ENCODE measurements at regions not wholly inside any gene's neighbourhood (a gene's known extent, or its start where the extent isn't known, plus 50 kb on each side); places are given as distances from the start of the nearest gene placed in this dataset.

DNA sequence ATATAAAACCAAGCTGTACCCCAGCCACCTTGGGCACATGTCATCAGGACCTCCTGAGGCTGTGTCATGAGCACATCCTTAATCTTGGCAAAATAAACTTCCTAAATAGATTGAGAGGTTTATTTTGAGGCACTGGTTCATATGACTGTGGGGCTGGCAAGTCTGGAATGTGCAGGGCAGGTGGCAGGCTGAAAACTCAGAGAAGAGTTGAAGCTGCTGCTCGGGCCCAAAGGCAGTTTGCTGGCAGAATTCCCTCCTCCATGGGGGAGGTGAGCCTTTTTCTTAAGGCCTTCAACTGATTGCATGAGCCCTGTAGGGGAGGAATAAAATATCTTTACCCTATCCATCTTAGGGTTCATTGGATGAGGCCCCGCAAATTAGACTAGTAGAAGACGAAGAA is 72.2 kb upstream of the CDK20 start:
- Histone ChIP-seq H3K4me1 (ENCODE audit: control insufficient read depth, low read depth, low read length) (no peaks in the 10 kb centered on the region), H3K36me3 (ENCODE audit: control insufficient read depth, insufficient read depth, low read length) (no peaks in the 10 kb centered on the region), H2BK15ac (replicated peaks; ENCODE audit: low read depth) (no peak overlapping the region), H3K4me2 (ENCODE audit: low read length) (no peak overlapping the region), H4K5ac (ENCODE audit: low read length) (no peak overlapping the region), H3K4me3 (ENCODE audit: low read length) (no peak overlapping the region), H3K9ac (ENCODE audit: low read length) (no peak overlapping the region), H4K8ac (ENCODE audit: low read depth, low read length) (no peak overlapping the region), H3K4ac (ENCODE audit: low read depth, low read length) (no peak overlapping the region), H2BK120ac (ENCODE audit: low read depth, low read length) (no peak overlapping the region), H2BK5ac (ENCODE audit: low read length) (no peak overlapping the region), H3K23ac (ENCODE audit: low read length) (no peak overlapping the region), H3K79me2 (ENCODE audit: control insufficient read depth, insufficient read depth, low read length) (no peaks in the 10 kb centered on the region), H3K27ac (ENCODE audit: low read depth, low read length) (no peak overlapping the region), H3K18ac (ENCODE audit: low read length) (no peak overlapping the region), H2AK5ac (ENCODE audit: low read length) (no peak overlapping the region), H3K27me3 (ENCODE audit: insufficient read depth, low read length, poor library complexity) (no peaks in the 10 kb centered on the region), H3K79me1 (ENCODE audit: low read length) (no peaks in the 10 kb centered on the region), H3K56ac (ENCODE audit: low read length) (no peak overlapping the region)
- DNase-seq = no peak
- no CpG with 5 or more reads among the region's 3 CpGs for WGBS (ENCODE audit: extremely low coverage, insufficient coverage, low lambda C conversion rate)

DNA sequence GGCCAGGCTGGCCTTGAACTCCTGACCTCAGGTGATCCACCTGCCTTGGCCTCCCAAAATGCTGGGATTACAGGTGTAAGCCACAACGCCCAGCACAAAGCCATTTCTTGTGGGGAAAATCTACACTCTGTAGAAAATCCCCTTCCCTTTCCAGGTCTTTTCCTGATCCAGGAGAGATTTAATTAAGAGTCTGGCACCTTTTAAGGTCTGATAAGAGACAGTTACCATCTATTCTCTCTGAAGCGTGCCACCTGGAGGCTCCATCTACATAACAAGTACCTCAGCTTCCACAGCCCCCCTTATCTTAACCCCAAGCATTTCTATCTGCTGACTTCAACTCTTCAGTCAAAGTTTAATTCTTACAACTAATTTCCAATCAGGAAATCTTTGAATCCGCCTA is 71.4 kb upstream of the CDK20 start:
- no peak overlapping the region for H3K4ac ChIP-seq (ENCODE audit: low read depth, low read length)
- no peaks in the 10 kb centered on the region for H3K79me1 ChIP-seq (ENCODE audit: low read length)
- no peak overlapping the region for H2BK15ac ChIP-seq (replicated peaks; ENCODE audit: low read depth)
- H3K18ac ChIP-seq (ENCODE audit: low read length) = no peak overlapping the region
- no CpG with 5 or more reads among the region's 3 CpGs for WGBS (ENCODE audit: extremely low coverage, insufficient coverage, low lambda C conversion rate)
- no peaks in the 10 kb centered on the region for H3K36me3 ChIP-seq (ENCODE audit: control insufficient read depth, insufficient read depth, low read length)
- no peak overlapping the region for H3K4me3 ChIP-seq (ENCODE audit: low read length)
- no peak overlapping the region for H3K4me2 ChIP-seq (ENCODE audit: low read length)
- peak; percentile 84 for DNase-seq
- no peak overlapping the region for H3K23ac ChIP-seq (ENCODE audit: low read length)
- no peaks in the 10 kb centered on the region for H3K27me3 ChIP-seq (ENCODE audit: insufficient read depth, low read length, poor library complexity)
- H3K9ac ChIP-seq (ENCODE audit: low read length) = no peak overlapping the region
- no peak overlapping the region for H4K5ac ChIP-seq (ENCODE audit: low read length)
- no peak overlapping the region for H2BK5ac ChIP-seq (ENCODE audit: low read length)
- H4K8ac ChIP-seq (ENCODE audit: low read depth, low read length) = no peak overlapping the region
- no peak overlapping the region for H3K27ac ChIP-seq (ENCODE audit: low read depth, low read length)
- no peak overlapping the region for H2BK120ac ChIP-seq (ENCODE audit: low read depth, low read length)
- no peak overlapping the region for H2AK5ac ChIP-seq (ENCODE audit: low read length)
- H3K56ac ChIP-seq (ENCODE audit: low read length) = no peak overlapping the region
- no peaks in the 10 kb centered on the region for H3K4me1 ChIP-seq (ENCODE audit: control insufficient read depth, low read depth, low read length)
- H3K79me2 ChIP-seq (ENCODE audit: control insufficient read depth, insufficient read depth, low read length) = no peaks in the 10 kb centered on the region

DNA sequence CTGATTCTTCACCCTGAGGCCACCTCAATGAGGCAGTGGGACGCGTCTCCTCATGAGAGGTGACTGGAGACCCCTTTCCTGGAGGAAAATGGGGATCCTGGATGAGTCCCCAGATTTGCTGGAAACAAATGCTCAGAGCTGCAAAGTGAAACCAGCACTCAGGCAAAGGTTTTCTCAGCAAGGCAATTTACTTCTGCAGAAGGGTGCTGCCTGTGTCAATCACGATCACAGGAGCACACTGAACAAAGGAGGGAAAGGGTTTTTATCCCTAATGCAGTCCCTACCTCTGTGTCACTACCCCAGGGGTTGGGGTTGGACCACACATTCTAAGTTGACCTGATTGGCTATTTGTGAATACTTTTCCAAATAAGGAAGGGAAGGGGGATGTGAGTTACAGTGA is 69.9 kb upstream of the CDK20 start:
- no peak overlapping the region for H3K9ac ChIP-seq (ENCODE audit: low read length)
- H3K23ac ChIP-seq (ENCODE audit: low read length) = no peak overlapping the region
- no peaks in the 10 kb centered on the region for H3K4me1 ChIP-seq (ENCODE audit: control insufficient read depth, low read depth, low read length)
- no peak overlapping the region for H3K18ac ChIP-seq (ENCODE audit: low read length)
- no CpG with 5 or more reads among the region's 3 CpGs for WGBS (ENCODE audit: extremely low coverage, insufficient coverage, low lambda C conversion rate)
- peak overlapping the region; percentile 12 for H3K4me3 ChIP-seq (ENCODE audit: low read length)
- H3K4me2 ChIP-seq (ENCODE audit: low read length) = no peak overlapping the region
- no peak overlapping the region for H2BK120ac ChIP-seq (ENCODE audit: low read depth, low read length)
- H3K4ac ChIP-seq (ENCODE audit: low read depth, low read length) = no peak overlapping the region
- no peak overlapping the region for H3K27ac ChIP-seq (ENCODE audit: low read depth, low read length)
- H3K79me1 ChIP-seq (ENCODE audit: low read length) = no peaks in the 10 kb centered on the region
- no peak overlapping the region for H2BK5ac ChIP-seq (ENCODE audit: low read length)
- no peak overlapping the region for H4K8ac ChIP-seq (ENCODE audit: low read depth, low read length)
- no peak overlapping the region for H3K56ac ChIP-seq (ENCODE audit: low read length)
- H2BK15ac ChIP-seq (replicated peaks; ENCODE audit: low read depth) = no peak overlapping the region
- peak; percentile 16 for DNase-seq
- no peak overlapping the region for H4K5ac ChIP-seq (ENCODE audit: low read length)
- H2AK5ac ChIP-seq (ENCODE audit: low read length) = no peak overlapping the region
- no peaks in the 10 kb centered on the region for H3K36me3 ChIP-seq (ENCODE audit: control insufficient read depth, insufficient read depth, low read length)
- no peaks in the 10 kb centered on the region for H3K79me2 ChIP-seq (ENCODE audit: control insufficient read depth, insufficient read depth, low read length)
- no peaks in the 10 kb centered on the region for H3K27me3 ChIP-seq (ENCODE audit: insufficient read depth, low read length, poor library complexity)

DNA sequence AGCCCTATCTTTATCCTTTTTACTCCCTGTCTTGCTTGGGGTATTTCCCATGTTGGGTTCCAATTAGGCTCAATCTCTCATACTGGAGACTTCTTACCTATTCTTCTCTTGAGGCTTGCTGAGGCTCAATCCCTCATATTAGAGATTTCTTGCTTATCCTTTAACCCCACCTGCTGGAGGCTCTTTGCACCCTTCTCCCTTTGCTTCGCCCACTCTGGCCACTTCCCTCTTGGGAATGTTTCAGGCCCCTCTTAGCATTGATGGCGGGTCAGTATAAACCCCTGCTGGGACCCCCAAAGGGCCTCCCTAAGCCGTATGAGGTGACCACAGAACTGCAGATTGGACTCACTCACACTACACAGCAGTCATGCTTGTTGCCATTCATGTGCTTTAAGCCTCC is 69.3 kb upstream of the CDK20 start:
- Histone ChIP-seq H4K8ac (ENCODE audit: low read depth, low read length) (no peak overlapping the region), H2BK120ac (ENCODE audit: low read depth, low read length) (no peak overlapping the region), H2BK5ac (ENCODE audit: low read length) (no peak overlapping the region), H3K23ac (ENCODE audit: low read length) (no peak overlapping the region), H3K36me3 (ENCODE audit: control insufficient read depth, insufficient read depth, low read length) (no peaks in the 10 kb centered on the region), H3K27ac (ENCODE audit: low read depth, low read length) (no peak overlapping the region), H3K79me2 (ENCODE audit: control insufficient read depth, insufficient read depth, low read length) (no peaks in the 10 kb centered on the region), H2AK5ac (ENCODE audit: low read length) (no peak overlapping the region), H3K79me1 (ENCODE audit: low read length) (no peaks in the 10 kb centered on the region), H3K18ac (ENCODE audit: low read length) (no peak overlapping the region), H4K5ac (ENCODE audit: low read length) (no peak overlapping the region), H3K4ac (ENCODE audit: low read depth, low read length) (no peak overlapping the region), H3K4me3 (ENCODE audit: low read length) (peak overlapping the region; percentile 12), H3K9ac (ENCODE audit: low read length) (no peak overlapping the region), H2BK15ac (replicated peaks; ENCODE audit: low read depth) (no peak overlapping the region), H3K4me2 (ENCODE audit: low read length) (no peak overlapping the region), H3K56ac (ENCODE audit: low read length) (no peak overlapping the region), H3K27me3 (ENCODE audit: insufficient read depth, low read length, poor library complexity) (no peaks in the 10 kb centered on the region), H3K4me1 (ENCODE audit: control insufficient read depth, low read depth, low read length) (no peaks in the 10 kb centered on the region)
- no peak for DNase-seq
- WGBS (ENCODE audit: extremely low coverage, insufficient coverage, low lambda C conversion rate) = no CpG with 5 or more reads among the region's 3 CpGs

DNA sequence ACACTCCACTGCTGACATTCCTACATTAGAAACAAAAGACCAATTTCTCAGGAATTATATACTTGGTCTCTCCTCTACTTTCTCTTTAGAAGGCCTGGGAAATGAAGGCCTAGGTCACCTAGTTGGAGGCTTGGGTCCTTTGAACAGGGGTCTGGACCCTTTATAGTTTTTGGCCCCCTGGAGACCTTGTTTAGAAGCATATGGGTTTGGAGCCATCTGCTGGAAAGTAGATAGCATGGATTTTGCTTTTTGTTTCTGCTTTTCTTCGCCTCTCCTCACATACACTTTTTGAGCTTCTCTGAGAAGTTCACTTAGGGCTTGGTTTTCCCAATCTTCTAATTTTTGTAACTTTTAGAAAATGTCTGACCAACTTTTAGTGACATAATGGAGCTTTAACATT is 67.1 kb upstream of the CDK20 start:
- Histone ChIP-seq H3K18ac (ENCODE audit: low read length) (no peak overlapping the region), H3K4me2 (ENCODE audit: low read length) (no peak overlapping the region), H2BK15ac (replicated peaks; ENCODE audit: low read depth) (no peak overlapping the region), H3K79me1 (ENCODE audit: low read length) (no peaks in the 10 kb centered on the region), H3K56ac (ENCODE audit: low read length) (no peak overlapping the region), H3K36me3 (ENCODE audit: control insufficient read depth, insufficient read depth, low read length) (no peaks in the 10 kb centered on the region), H3K79me2 (ENCODE audit: control insufficient read depth, insufficient read depth, low read length) (no peaks in the 10 kb centered on the region), H3K23ac (ENCODE audit: low read length) (no peak overlapping the region), H3K27me3 (ENCODE audit: insufficient read depth, low read length, poor library complexity) (no peaks in the 10 kb centered on the region), H3K4me1 (ENCODE audit: control insufficient read depth, low read depth, low read length) (no peaks in the 10 kb centered on the region), H4K8ac (ENCODE audit: low read depth, low read length) (no peak overlapping the region), H4K5ac (ENCODE audit: low read length) (no peak overlapping the region), H3K27ac (ENCODE audit: low read depth, low read length) (no peak overlapping the region), H3K9ac (ENCODE audit: low read length) (no peak overlapping the region), H2BK5ac (ENCODE audit: low read length) (no peak overlapping the region), H3K4ac (ENCODE audit: low read depth, low read length) (no peak overlapping the region), H2AK5ac (ENCODE audit: low read length) (no peak overlapping the region), H3K4me3 (ENCODE audit: low read length) (no peak overlapping the region), H2BK120ac (ENCODE audit: low read depth, low read length) (no peak overlapping the region)
- WGBS (ENCODE audit: extremely low coverage, insufficient coverage, low lambda C conversion rate) = no CpG with 5 or more reads among the region's 1 CpG
- DNase-seq = peak; percentile 40

DNA sequence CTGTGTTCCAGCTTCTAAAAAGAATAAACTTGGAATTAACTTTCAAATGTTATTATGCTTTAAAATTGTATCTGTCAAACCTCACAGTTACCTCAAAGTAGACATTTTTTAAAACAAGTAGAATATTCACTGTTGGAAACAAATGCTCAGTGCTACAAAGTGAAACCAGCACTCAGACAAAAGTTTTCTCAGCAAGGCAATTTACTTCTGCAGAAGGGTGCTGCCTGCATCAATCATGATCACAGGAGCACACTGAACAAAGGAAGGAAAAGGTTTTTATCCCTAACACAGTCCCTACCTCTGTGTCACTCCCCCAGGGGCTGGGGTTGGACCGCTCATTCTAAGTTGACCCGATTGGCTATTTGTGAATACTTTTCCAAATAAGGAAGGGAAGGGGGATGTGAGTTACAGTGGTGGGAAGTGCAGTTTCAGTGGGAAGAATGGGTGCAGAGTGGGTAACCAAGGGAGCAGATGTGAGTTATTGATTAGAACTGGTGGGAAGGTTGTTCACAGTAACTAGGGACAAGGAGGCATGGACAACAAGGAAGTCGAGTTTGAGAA is 63.0 kb upstream of the CDK20 start:
- no peak overlapping the region for H2AK5ac ChIP-seq (ENCODE audit: low read length)
- H3K4me3 ChIP-seq (ENCODE audit: low read length) = no peak overlapping the region
- H3K4me2 ChIP-seq (ENCODE audit: low read length) = no peak overlapping the region
- no peak overlapping the region for H3K56ac ChIP-seq (ENCODE audit: low read length)
- H3K27ac ChIP-seq (ENCODE audit: low read depth, low read length) = no peak overlapping the region
- no peaks in the 10 kb centered on the region for H3K36me3 ChIP-seq (ENCODE audit: control insufficient read depth, insufficient read depth, low read length)
- H2BK120ac ChIP-seq (ENCODE audit: low read depth, low read length) = no peak overlapping the region
- H4K5ac ChIP-seq (ENCODE audit: low read length) = no peak overlapping the region
- WGBS (ENCODE audit: extremely low coverage, insufficient coverage, low lambda C conversion rate) = no CpG with 5 or more reads among the region's 3 CpGs
- H3K79me2 ChIP-seq (ENCODE audit: control insufficient read depth, insufficient read depth, low read length) = no peaks in the 10 kb centered on the region
- no peak overlapping the region for H3K18ac ChIP-seq (ENCODE audit: low read length)
- DNase-seq = no peak
- H3K23ac ChIP-seq (ENCODE audit: low read length) = no peak overlapping the region
- no peaks in the 10 kb centered on the region for H3K79me1 ChIP-seq (ENCODE audit: low read length)
- H2BK15ac ChIP-seq (replicated peaks; ENCODE audit: low read depth) = no peak overlapping the region
- no peaks in the 10 kb centered on the region for H3K4me1 ChIP-seq (ENCODE audit: control insufficient read depth, low read depth, low read length)
- no peak overlapping the region for H4K8ac ChIP-seq (ENCODE audit: low read depth, low read length)
- H3K27me3 ChIP-seq (ENCODE audit: insufficient read depth, low read length, poor library complexity) = no peaks in the 10 kb centered on the region
- H2BK5ac ChIP-seq (ENCODE audit: low read length) = no peak overlapping the region
- H3K4ac ChIP-seq (ENCODE audit: low read depth, low read length) = no peak overlapping the region
- H3K9ac ChIP-seq (ENCODE audit: low read length) = no peak overlapping the region

Measured in mesendoderm (in vitro differentiated cells).